ENCODE measurements at regions not wholly inside any gene's neighbourhood (a gene's known extent, or its start where the extent isn't known, plus 50 kb on each side); places are given as distances from the start of the nearest gene placed in this dataset.

- no peak overlapping the region for H2BK20ac ChIP-seq (ENCODE audit: low read depth, low read length, poor library complexity, severe bottlenecking)
- H2BK12ac ChIP-seq (ENCODE audit: insufficient read length, low read depth, low read length), result no peak overlapping the region
- no peak overlapping the region for H2AFZ ChIP-seq (ENCODE audit: low read length)
- H3K79me2 ChIP-seq (ENCODE audit: insufficient read depth, low read length), result no peaks in the 10 kb centered on the region
- no peak overlapping the region for H3K9ac ChIP-seq (ENCODE audit: extremely low read depth, insufficient read length, low read length)
- H2AK5ac ChIP-seq (ENCODE audit: insufficient read length, low read length), result no peak overlapping the region
- no peak overlapping the region for H3K4me3 Mint-ChIP-seq
- no peak overlapping the region for H2BK120ac ChIP-seq (ENCODE audit: low read depth, low read length, poor library complexity, severe bottlenecking)
- no peak overlapping the region for H2BK5ac ChIP-seq (ENCODE audit: insufficient read length, low read length)
- no peak overlapping the region for H4K5ac ChIP-seq (ENCODE audit: insufficient read length, low read depth, low read length)
- H3K79me1 ChIP-seq (ENCODE audit: insufficient read depth, low read depth, low read length, poor library complexity, severe bottlenecking), result no peaks in the 10 kb centered on the region
- no peak for TF ChIP-seq CTCF (conservative IDR thresholded peaks at IDR 0.05)
- H3K18ac ChIP-seq (ENCODE audit: insufficient read length, low read depth, low read length), result no peak overlapping the region
- no peak overlapping the region for H2BK15ac ChIP-seq (ENCODE audit: low read depth, low read length)
- peaks cover 0 to 6% of the 10 kb centered on the region in 2 experiments; a peak in 3 of 5 replicates for H3K9me3 Mint-ChIP-seq
- no peak overlapping the region for H4K8ac ChIP-seq (replicated peaks; ENCODE audit: insufficient read length, low read depth, low read length)
- no peak overlapping the region for H3K23ac ChIP-seq (ENCODE audit: insufficient read length, low read depth, low read length)
- H3K4ac ChIP-seq (ENCODE audit: low read depth, low read length), result no peak overlapping the region
- H3K14ac ChIP-seq (ENCODE audit: insufficient read depth, low read length), result no peak overlapping the region
- WGBS (ENCODE audit: extremely low coverage, insufficient read length, low lambda C conversion rate), result no CpG with 5 or more reads among the region's 11 CpGs
- H3K23me2 ChIP-seq (ENCODE audit: insufficient read length, low read depth, low read length, poor library complexity, severe bottlenecking), result no peaks in the 10 kb centered on the region
- H3K56ac ChIP-seq (ENCODE audit: insufficient read length, low read depth, low read length), result no peak overlapping the region
- no peaks in the 10 kb centered on the region for H3K27me3 ChIP-seq (ENCODE audit: insufficient read depth, low read length)
- peaks cover 15 to 17% of the 10 kb centered on the region in 2 experiments for H3K4me1 Mint-ChIP-seq
- no peaks in the 10 kb centered on the region; the same call in 1 of the 2 replicates for H3K4me1 ChIP-seq (ENCODE audit: insufficient read depth, low read length)
- H3K9me3 ChIP-seq (ENCODE audit: control insufficient read depth, low read depth, low read length), result no peaks in the 10 kb centered on the region
- no peaks in the 10 kb centered on the region for H4K20me1 ChIP-seq (ENCODE audit: control insufficient read depth, insufficient read depth, insufficient read length)
- no peak overlapping the region for H4K91ac ChIP-seq (ENCODE audit: insufficient read length, low read depth, low read length)
- no peaks in the 10 kb centered on the region for H3K27me3 Mint-ChIP-seq (ENCODE audit: low read depth)
- no peak overlapping the region for H3K4me2 ChIP-seq (ENCODE audit: insufficient read depth, insufficient read length, low read length)
- no peak overlapping the region for H3T11ph ChIP-seq (ENCODE audit: low read length)
- H3K27ac Mint-ChIP-seq, result no peak overlapping the region
- H3K36me3 Mint-ChIP-seq (ENCODE audit: insufficient read depth in 1 of 3, low read depth in 3 of 3), result no peaks in the 10 kb centered on the region
- DNase-seq, result no peak
- no peak overlapping the region for H3K27ac ChIP-seq (ENCODE audit: insufficient read length, low read depth, low read length)
Measured at GRCh38 chr13:109361562-109362289, 424.7 kb downstream of the IRS2 start.

All from H9 (cell line).